IMR-90 (cell line): ENCODE measurements at regions not wholly inside any gene's neighbourhood (a gene's known extent, or its start where the extent isn't known, plus 50 kb on each side); places are given as distances from the start of the nearest gene placed in this dataset.

Experiments used
- ATAC-seq: fragments of 200-7000 bp; cut with Tn5 transposase; 2 replicates; pipeline ENCODE4 v1.9.1; 2020; ENCODE audit warnings: low read depth, mild to moderate bottlenecking, moderate library complexity
- BruUV-seq: library from RNA; stranded (reverse); fragments of 400-500 nt; replicated peaks from 2 replicates; lab custom pipeline; 2021; lab: Mats Ljungman, UMichigan
- CTCF ChIA-PET: fragments of 300-600 bp; formaldehyde crosslinking; extraction: SDS; loops from one replicate; lab custom pipeline; 2021; ENCODE audit warnings: antibody characterized with exemption; lab: Yijun Ruan, JAX
- POLR2A ChIA-PET: fragments of 300-600 bp; sonication (Branson Sonifier 250); formaldehyde crosslinking; loops from one replicate; lab custom pipeline; 2022; ENCODE audit warnings: antibody characterized with exemption; ENCODE audit not compliant: unreplicated experiment; lab: Charles Lee
- DNase-seq: peaks from one replicate; pipeline ENCODE4 v3.0.0; 2013
- H2AFZ ChIP-seq: replicated peaks from 2 replicates; pipeline ENCODE3; 2013; ENCODE audit warnings: low read length, mild to moderate bottlenecking; ENCODE audit not compliant: poor library complexity
- H2AK5ac ChIP-seq: 2 replicates; pipeline ENCODE4 v1.6.1; 2013; ENCODE audit warnings: low read depth, low read length, inconsistent platforms
- H2AK9ac ChIP-seq: replicated peaks from 2 replicates; pipeline ENCODE3; 2013; ENCODE audit warnings: mild to moderate bottlenecking, low read depth, low read length, moderate library complexity; ENCODE audit not compliant: poor library complexity
- H2BK120ac ChIP-seq: 2 replicates; pipeline ENCODE4 v1.6.1; 2013; ENCODE audit warnings: low read depth, low read length, inconsistent platforms
- H2BK15ac ChIP-seq: 3 replicates; pipeline ENCODE4 v1.6.1; 2013; ENCODE audit warnings: low read depth, low read length, inconsistent platforms
- H2BK20ac ChIP-seq: 2 replicates; pipeline ENCODE4 v1.6.1; 2013; ENCODE audit warnings: low read depth, mild to moderate bottlenecking, inconsistent platforms, low read length, moderate library complexity
- H2BK5ac ChIP-seq: 2 replicates; pipeline ENCODE4 v1.6.1; 2013; ENCODE audit warnings: mild to moderate bottlenecking, low read depth, low read length, inconsistent platforms; ENCODE audit not compliant: poor library complexity, severe bottlenecking
- H3K14ac ChIP-seq: replicated peaks from 2 replicates; pipeline ENCODE4 v1.6.1; 2013; ENCODE audit warnings: low read depth, low read length, inconsistent platforms
- H3K18ac ChIP-seq: 2 replicates; pipeline ENCODE4 v1.6.1; 2013; ENCODE audit warnings: low read depth, low read length, control low read depth
- H3K23ac ChIP-seq: 2 replicates; pipeline ENCODE4 v1.6.1; 2013; ENCODE audit warnings: low read depth, low read length, inconsistent platforms
- H3K27ac ChIP-seq: 2 replicates; pipeline ENCODE4 v1.5.1; 2013; ENCODE audit warnings: mild to moderate bottlenecking, control low read depth, low read length; ENCODE audit not compliant: insufficient read depth
- H3K27me3 ChIP-seq: 2 replicates; pipeline ENCODE4 v1.6.1; 2013; ENCODE audit warnings: low read length; ENCODE audit not compliant: control insufficient read depth, insufficient read depth
- H3K36me3 ChIP-seq: 2 replicates; pipeline ENCODE4 v1.6.1; 2013; ENCODE audit warnings: low read length, mixed read lengths; ENCODE audit not compliant: control insufficient read depth, insufficient read depth
- H3K4ac ChIP-seq: 2 replicates; pipeline ENCODE4 v1.6.1; 2013; ENCODE audit warnings: low read depth, low read length, inconsistent platforms
- H3K4me1 ChIP-seq: 2 replicates; pipeline ENCODE4 v1.6.1; 2013; ENCODE audit warnings: low read length, mixed read lengths; ENCODE audit not compliant: control insufficient read depth, insufficient read depth
- H3K4me2 ChIP-seq: 2 replicates; pipeline ENCODE4 v1.6.1; 2013; ENCODE audit warnings: low read depth, mild to moderate bottlenecking, control low read depth, low read length, moderate library complexity
- H3K4me3 ChIP-seq: 2 replicates; pipeline ENCODE4 v1.5.1; 2013; ENCODE audit warnings: low read depth, mild to moderate bottlenecking, control low read depth, low read length, moderate library complexity; ENCODE audit not compliant: insufficient read depth
- H3K56ac ChIP-seq: 2 replicates; pipeline ENCODE4 v1.6.1; 2013; ENCODE audit warnings: low read length, inconsistent platforms; ENCODE audit not compliant: insufficient read depth; ENCODE audit errors: extremely low read depth
- H3K79me1 ChIP-seq, 2 experiments: 2 replicates each; pipeline ENCODE4 v1.6.1; 2013; ENCODE audit warnings: low read length in 2 of 2, inconsistent platforms in 1 of 2, low read depth in 1 of 2
- H3K9ac ChIP-seq: 2 replicates; pipeline ENCODE4 v1.6.1; 2013; ENCODE audit warnings: low read depth, low read length, control low read depth
- H3K9me1 ChIP-seq: 2 replicates; pipeline ENCODE4 v1.6.1; 2013; ENCODE audit warnings: low read length, inconsistent platforms; ENCODE audit not compliant: insufficient read depth
- H3K9me3 ChIP-seq: 2 replicates; pipeline ENCODE4 v1.6.1; 2013; ENCODE audit warnings: low read length; ENCODE audit not compliant: control insufficient read depth, insufficient read depth
- H4K20me1 ChIP-seq: 2 replicates; pipeline ENCODE4 v1.6.1; 2013; ENCODE audit warnings: low read length, inconsistent platforms; ENCODE audit not compliant: insufficient read depth
- H4K5ac ChIP-seq: 2 replicates; pipeline ENCODE4 v1.6.1; 2013; ENCODE audit warnings: mild to moderate bottlenecking, low read depth, low read length, control low read depth
- H4K8ac ChIP-seq, 2 experiments: 2 replicates each; pipeline ENCODE4 v1.6.1; 2013; ENCODE audit warnings: low read depth in 2 of 2, low read length in 2 of 2, control low read depth in 1 of 2, inconsistent platforms in 1 of 2
- H4K91ac ChIP-seq: 2 replicates; pipeline ENCODE4 v1.6.1; 2013; ENCODE audit warnings: low read depth, low read length, inconsistent platforms; ENCODE audit not compliant: insufficient read depth
- BHLHE40 ChIP-seq: fragments of 150-350 bp; IDR thresholded peaks from 2 replicates; pipeline ENCODE4 v1.6.1; 2016; ENCODE audit warnings: mild to moderate bottlenecking, low read depth, low read length
- CEBPB ChIP-seq: IDR thresholded peaks from 2 replicates; pipeline ENCODE4 v1.6.1; 2012; ENCODE audit warnings: low read depth, low read length, improper control_type of control experiment
- FOS ChIP-seq: fragments of 150-350 bp; IDR thresholded peaks from 2 replicates; pipeline ENCODE4 v1.6.1; 2016; ENCODE audit warnings: low read depth, low read length
- MAZ ChIP-seq: IDR thresholded peaks from 2 replicates; pipeline ENCODE4 v1.6.1; 2012; ENCODE audit warnings: low read depth, mild to moderate bottlenecking, low read length, improper control_type of control experiment, moderate library complexity, borderline replicate concordance
- POLR2A ChIP-seq: IDR thresholded peaks from 2 replicates; pipeline ENCODE4 v1.6.1; 2012; ENCODE audit warnings: mild to moderate bottlenecking, low read depth, low read length
- RCOR1 ChIP-seq: IDR thresholded peaks from 2 replicates; pipeline ENCODE4 v1.6.1; 2012; ENCODE audit warnings: mild to moderate bottlenecking, low read length, improper control_type of control experiment; ENCODE audit not compliant: insufficient replicate concordance
- RFX5 ChIP-seq: IDR thresholded peaks from 2 replicates; pipeline ENCODE4 v1.8.0; 2012; ENCODE audit warnings: low read depth, mild to moderate bottlenecking, low read length, moderate library complexity
- dilution Hi-C: fragments of 300-500 bp; cut with HindIII; formaldehyde crosslinking; loops from one replicate; pipeline ENCODE4 v1.14.3; 2018; ENCODE audit warnings: low sequenced_read_pairs; ENCODE audit not compliant: unreplicated experiment
- in situ Hi-C: fragments of 300-500 bp; cut with MboI; formaldehyde crosslinking; loops from 3 replicates; pipeline ENCODE4 v1.14.3; 2019; ENCODE audit warnings: low sequenced_read_pairs, inconsistent platforms, mixed read lengths
- intact Hi-C: fragments of 100-400 bp; cut with micrococcal nuclease; formaldehyde crosslinking; loops from 2 replicates; pipeline ENCODE4 v1.10.0; 2022

GRCh38 chr3:36149447-36149865 lies 230.8 kb upstream of the STAC start:
- no peak overlapping the region for H4K5ac ChIP-seq
- no peak overlapping the region for H4K8ac ChIP-seq
- H2BK15ac ChIP-seq: no peak overlapping the region
- H3K9me3 ChIP-seq: peaks cover 6% of the 10 kb centered on the region
- H3K9ac ChIP-seq: no peak overlapping the region
- H2BK20ac ChIP-seq: no peak overlapping the region
- no peak overlapping the region for H2AK5ac ChIP-seq
- in situ Hi-C loops: no loop called here
- no peaks in the 10 kb centered on the region for H3K4me1 ChIP-seq
- no peak overlapping the region for H3K23ac ChIP-seq
- no peak overlapping the region for H3K18ac ChIP-seq
- H3K27ac ChIP-seq: no peak overlapping the region
- H3K27me3 ChIP-seq: no peaks in the 10 kb centered on the region
- H2AK9ac ChIP-seq: no peak overlapping the region
- no peak overlapping the region for H4K91ac ChIP-seq
- TF ChIP-seq BHLHE40: no peak
- TF ChIP-seq POLR2A: no peak
- TF ChIP-seq CEBPB: no peak
- TF ChIP-seq RCOR1: no peak
- TF ChIP-seq FOS: no peak
- TF ChIP-seq RFX5: no peak
- TF ChIP-seq MAZ: no peak
- H3K14ac ChIP-seq: no peak overlapping the region
- no peaks in the 10 kb centered on the region for H3K9me1 ChIP-seq
- intact Hi-C loops: no loop called here
- H3K36me3 ChIP-seq: no peaks in the 10 kb centered on the region
- H2BK120ac ChIP-seq: no peak overlapping the region
- H2AFZ ChIP-seq: no peak overlapping the region
- no peak for DNase-seq
- H3K56ac ChIP-seq: no peak overlapping the region
- no peak for ATAC-seq
- H3K79me1 ChIP-seq: no peaks in the 10 kb centered on the region
- no peak overlapping the region for H3K4me3 ChIP-seq
- ChIA-PET CTCF (no interaction called here), POLR2A (interaction anchor here (0.6 kb wide), 1 partner anchor 525 kb away, joined by 5 read pairs; no protein-coding TSS in a partner anchor)
- no TSS peak for BruUV-seq
- H3K4me2 ChIP-seq: no peak overlapping the region
- dilution Hi-C loops: no loop called here
- H2BK5ac ChIP-seq: no peak overlapping the region
- no peaks in the 10 kb centered on the region for H4K20me1 ChIP-seq
- no peak overlapping the region for H3K4ac ChIP-seq
